ENCODE measurements at regions not wholly inside any gene's neighbourhood (a gene's known extent, or its start where the extent isn't known, plus 50 kb on each side); places are given as distances from the start of the nearest gene placed in this dataset.

- no peak overlapping the region for H3K4me3 ChIP-seq (ENCODE audit: low read depth, low read length)
- H3K36me3 ChIP-seq (ENCODE audit: control insufficient read depth in 2 of 2, insufficient read depth in 1 of 2, low read length in 2 of 2) = no peaks in the 10 kb centered on the region
- ChIA-PET POLR2A (no interaction called here), CTCF (no interaction called here)
- no peaks in the 10 kb centered on the region for H3K4me1 ChIP-seq (ENCODE audit: control insufficient read depth, insufficient read depth, low read length)
- TF ChIP-seq ZBTB11 (tag by site-specific recombination; conservative IDR thresholded peaks at IDR 0.05; ENCODE audit: low read depth) = no peak
- TF ChIP-seq ZNF112 (tag by site-specific recombination; IDR thresholded peaks at IDR 0.05) = no peak
- no peak for TF ChIP-seq ZNF670 (tag by site-specific recombination; IDR thresholded peaks at IDR 0.05; ENCODE audit: low read depth)
- no peak for TF ChIP-seq ZNF280C (tag by site-specific recombination; IDR thresholded peaks at IDR 0.05)
- TF ChIP-seq GLIS2 (tag by site-specific recombination; IDR thresholded peaks at IDR 0.05) = no peak
- TF ChIP-seq ZNF624 (tag by site-specific recombination; IDR thresholded peaks at IDR 0.05) = no peak
- no peak for TF ChIP-seq ZNF701 (tag by site-specific recombination; IDR thresholded peaks at IDR 0.05)
- no peak for TF ChIP-seq ZNF211 (tag by site-specific recombination; IDR thresholded peaks at IDR 0.05; ENCODE audit: low read depth)
- TF ChIP-seq ZNF510 (tag by site-specific recombination; IDR thresholded peaks at IDR 0.05; ENCODE audit: insufficient replicate concordance) = no peak
- no peak for TF ChIP-seq ZNF311 (tag by site-specific recombination; IDR thresholded peaks at IDR 0.05; ENCODE audit: borderline replicate concordance)
- TF ChIP-seq ZFP69B (tag by site-specific recombination; IDR thresholded peaks at IDR 0.05) = no peak
- no peak for TF ChIP-seq ZNF398 (tag by site-specific recombination; IDR thresholded peaks at IDR 0.05)
- TF ChIP-seq ZNF121 (tag by site-specific recombination; IDR thresholded peaks at IDR 0.05) = no peak
- TF ChIP-seq ZNF404 (tag by site-specific recombination; IDR thresholded peaks at IDR 0.05) = no peak
- TF ChIP-seq ZNF561 (tag by site-specific recombination; IDR thresholded peaks at IDR 0.05; ENCODE audit: borderline replicate concordance) = no peak
- TF ChIP-seq ZNF341 (tag by site-specific recombination; IDR thresholded peaks at IDR 0.05; ENCODE audit: low read depth) = no peak
- TF ChIP-seq ZNF488 (tag by site-specific recombination; IDR thresholded peaks at IDR 0.05) = no peak
- no peaks in the 10 kb centered on the region for H3K9me3 ChIP-seq (ENCODE audit: control insufficient read depth, insufficient read depth, low read depth, low read length)
- no peak overlapping the region for H3K27ac ChIP-seq (ENCODE audit: extremely low read depth, low read depth, low read length)
These were observed 204.5 kb downstream of the DTHD1 start for GRCh38 chr4:36485885-36486284.

- Histone ChIP-seq H3K27ac (ENCODE audit: extremely low read depth, low read depth, low read length) (no peak overlapping the region), H3K9me3 (ENCODE audit: control insufficient read depth, insufficient read depth, low read depth, low read length) (no peaks in the 10 kb centered on the region), H3K36me3 (ENCODE audit: control insufficient read depth in 2 of 2, insufficient read depth in 1 of 2, low read length in 2 of 2) (no peaks in the 10 kb centered on the region), H3K4me3 (ENCODE audit: low read depth, low read length) (no peak overlapping the region), H3K4me1 (ENCODE audit: control insufficient read depth, insufficient read depth, low read length) (no peaks in the 10 kb centered on the region)
- ChIA-PET CTCF (no interaction called here), POLR2A (no interaction called here)
- no peak for TF ChIP-seq SCRT2 (tag by site-specific recombination; IDR thresholded peaks at IDR 0.05)
- no peak for TF ChIP-seq ZNF148 (tag by site-specific recombination; IDR thresholded peaks at IDR 0.05; ENCODE audit: borderline replicate concordance)
- TF ChIP-seq ZNF423 (tag by site-specific recombination; IDR thresholded peaks at IDR 0.05) = no peak
- no peak for TF ChIP-seq ZNF341 (tag by site-specific recombination; IDR thresholded peaks at IDR 0.05; ENCODE audit: low read depth)
- no peak for TF ChIP-seq INSM2 (tag by site-specific recombination; IDR thresholded peaks at IDR 0.05)
- TF ChIP-seq ZNF629 (tag by site-specific recombination; IDR thresholded peaks at IDR 0.05) = no peak
- no peak for TF ChIP-seq ZNF776 (tag by site-specific recombination; IDR thresholded peaks at IDR 0.05; ENCODE audit: borderline replicate concordance)
- TF ChIP-seq KLF8 (tag by site-specific recombination; IDR thresholded peaks at IDR 0.05) = no peak
These were observed 208.4 kb downstream of the DTHD1 start for GRCh38 chr4:36489798-36490197.

Data from HEK293 (cell line).